Mammary epithelial cell (primary cell): ENCODE measurements at regions not wholly inside any gene's neighbourhood (a gene's known extent, or its start where the extent isn't known, plus 50 kb on each side); places are given as distances from the start of the nearest gene placed in this dataset.

Experiments
- EZH2 ChIP-seq: IDR thresholded peaks from 2 replicates; pipeline ENCODE4 v1.6.1; 2012; ENCODE audit warnings: low read length, inconsistent platforms, borderline replicate concordance
- TF ChIP-seq, protein P1 (sequence below), 2 donors: IDR thresholded peaks in 1 of 2; conservative IDR thresholded peaks in 1 of 2; 2 replicates each; pipeline ENCODE4 v1.5.1; 2011 to 2012; ENCODE audit warnings: inconsistent platforms in 2 of 2, low read length in 2 of 2, mild to moderate bottlenecking in 2 of 2, control low read depth in 1 of 2, low read depth in 1 of 2; ENCODE audit not compliant: insufficient read depth in 1 of 2; ENCODE audit errors: extremely low read depth in 1 of 2

DNA sequence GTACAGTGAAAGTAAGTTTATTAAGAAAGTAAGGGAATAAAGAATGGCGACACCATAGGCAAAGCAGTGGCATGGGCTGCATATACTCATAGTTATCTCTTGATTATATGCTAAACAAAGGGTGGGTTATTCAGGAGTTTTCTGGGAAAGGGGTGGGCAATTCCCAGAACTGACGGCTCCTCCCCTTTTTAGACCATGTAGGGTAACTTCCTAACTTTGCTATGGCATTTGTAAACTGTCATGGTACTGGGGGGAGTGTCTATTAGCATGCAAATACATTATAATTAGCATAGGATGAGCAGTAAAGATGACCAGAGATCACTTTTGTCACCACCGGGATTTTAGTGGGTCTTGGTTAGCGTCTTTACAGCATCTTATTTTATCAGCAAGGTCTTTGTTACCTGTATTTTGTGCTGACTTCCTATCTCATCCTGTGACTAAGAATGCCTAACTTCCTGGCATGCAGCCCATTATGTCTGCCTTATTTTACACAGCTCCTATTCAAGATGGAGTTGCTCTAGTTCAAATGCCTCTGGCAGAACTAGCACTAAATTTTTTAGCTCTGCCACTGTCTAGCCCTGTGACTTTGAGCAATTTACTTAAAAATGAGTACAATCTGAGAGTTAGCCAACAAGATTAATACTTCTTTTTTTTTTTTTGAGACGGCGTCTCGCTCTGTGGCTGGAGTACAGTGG is 110.3 kb upstream of the PALMD start:
- TF ChIP-seq, protein P1, sequence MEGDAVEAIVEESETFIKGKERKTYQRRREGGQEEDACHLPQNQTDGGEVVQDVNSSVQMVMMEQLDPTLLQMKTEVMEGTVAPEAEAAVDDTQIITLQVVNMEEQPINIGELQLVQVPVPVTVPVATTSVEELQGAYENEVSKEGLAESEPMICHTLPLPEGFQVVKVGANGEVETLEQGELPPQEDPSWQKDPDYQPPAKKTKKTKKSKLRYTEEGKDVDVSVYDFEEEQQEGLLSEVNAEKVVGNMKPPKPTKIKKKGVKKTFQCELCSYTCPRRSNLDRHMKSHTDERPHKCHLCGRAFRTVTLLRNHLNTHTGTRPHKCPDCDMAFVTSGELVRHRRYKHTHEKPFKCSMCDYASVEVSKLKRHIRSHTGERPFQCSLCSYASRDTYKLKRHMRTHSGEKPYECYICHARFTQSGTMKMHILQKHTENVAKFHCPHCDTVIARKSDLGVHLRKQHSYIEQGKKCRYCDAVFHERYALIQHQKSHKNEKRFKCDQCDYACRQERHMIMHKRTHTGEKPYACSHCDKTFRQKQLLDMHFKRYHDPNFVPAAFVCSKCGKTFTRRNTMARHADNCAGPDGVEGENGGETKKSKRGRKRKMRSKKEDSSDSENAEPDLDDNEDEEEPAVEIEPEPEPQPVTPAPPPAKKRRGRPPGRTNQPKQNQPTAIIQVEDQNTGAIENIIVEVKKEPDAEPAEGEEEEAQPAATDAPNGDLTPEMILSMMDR (conservative IDR thresholded peaks at IDR 0.05 in 1 of 2, IDR thresholded peaks at IDR 0.05 in 1 of 2; ENCODE audit: extremely low read depth in 1 of 2, insufficient read depth in 1 of 2, low read depth in 1 of 2, low read length in 2 of 2) = no peak
- TF ChIP-seq EZH2 = no peak
